Tibial nerve (tissue), 4 donors: ENCODE measurements at regions not wholly inside any gene's neighbourhood (a gene's known extent, or its start where the extent isn't known, plus 50 kb on each side); places are given as distances from the start of the nearest gene placed in this dataset.

ENCODE experiments used
- DNase-seq, 2 donors: peaks; one replicate each; pipeline ENCODE4 v3.0.0-alpha.2; 2019; ENCODE audit warnings: low spot score in 2 of 2
- H3K27ac ChIP-seq, 4 donors: fragments of 200-600 bp; sonication (generic) in 3 of 4; one replicate each; pipeline ENCODE4 v1.5.1; 2017 to 2019; ENCODE audit warnings: mild to moderate bottlenecking in 1 of 4
- H3K27me3 ChIP-seq, 2 donors: fragments of 200-600 bp; sonication (generic) in 1 of 2; one replicate each; pipeline versions ENCODE4 v1.5.1 to v1.6.0; 2017 to 2019
- H3K36me3 ChIP-seq, 3 donors: fragments of 200-600 bp; sonication (generic); one replicate each; pipeline ENCODE4 v1.5.1; 2018 to 2019
- H3K4me1 ChIP-seq, 4 donors: fragments of 200-600 bp; sonication (generic) in 3 of 4; one replicate each; pipeline ENCODE4 v1.5.1; 2017 to 2019
- H3K4me3 ChIP-seq, 4 donors: fragments of 200-600 bp; sonication (generic) in 3 of 4; one replicate each; pipeline ENCODE4 v1.5.1; 2017 to 2019; ENCODE audit warnings: mild to moderate bottlenecking in 1 of 4, moderate library complexity in 1 of 4
- H3K9me3 ChIP-seq, 4 donors: fragments of 200-600 bp; sonication (generic) in 3 of 4; one replicate each; pipeline ENCODE4 v1.5.1; 2017 to 2019
- EP300 ChIP-seq, 2 donors: sonication (generic); formaldehyde crosslinking; IDR thresholded peaks; one replicate each; pipeline ENCODE4 v1.6.1; 2017; ENCODE audit warnings: antibody characterized with exemption in 2 of 2, mild to moderate bottlenecking in 1 of 2
- POLR2A ChIP-seq, 2 donors: fragments of 450-650 bp; IDR thresholded peaks; one replicate each; pipeline ENCODE4 v1.6.1; 2017; ENCODE audit warnings: antibody characterized with exemption in 2 of 2, mild to moderate bottlenecking in 2 of 2, moderate library complexity in 2 of 2
- WGBS, 2 donors: methylation state at CpG; one replicate each; pipeline ENCODE4 v1.1.5; 2018; 5-methylcytosine and 5-hydroxymethylcytosine counted together
- TF ChIP-seq, protein P1 (sequence below), 5 experiments: fragments of 200-600 bp in 3 of 5; fragments of 450-650 bp in 2 of 5; sonication (generic) in 3 of 5; IDR thresholded peaks; one replicate each; pipeline ENCODE4 v1.5.1; 2016 to 2019; ENCODE audit warnings: antibody characterized with exemption in 5 of 5, mild to moderate bottlenecking in 3 of 5, moderate library complexity in 2 of 5

DNA sequence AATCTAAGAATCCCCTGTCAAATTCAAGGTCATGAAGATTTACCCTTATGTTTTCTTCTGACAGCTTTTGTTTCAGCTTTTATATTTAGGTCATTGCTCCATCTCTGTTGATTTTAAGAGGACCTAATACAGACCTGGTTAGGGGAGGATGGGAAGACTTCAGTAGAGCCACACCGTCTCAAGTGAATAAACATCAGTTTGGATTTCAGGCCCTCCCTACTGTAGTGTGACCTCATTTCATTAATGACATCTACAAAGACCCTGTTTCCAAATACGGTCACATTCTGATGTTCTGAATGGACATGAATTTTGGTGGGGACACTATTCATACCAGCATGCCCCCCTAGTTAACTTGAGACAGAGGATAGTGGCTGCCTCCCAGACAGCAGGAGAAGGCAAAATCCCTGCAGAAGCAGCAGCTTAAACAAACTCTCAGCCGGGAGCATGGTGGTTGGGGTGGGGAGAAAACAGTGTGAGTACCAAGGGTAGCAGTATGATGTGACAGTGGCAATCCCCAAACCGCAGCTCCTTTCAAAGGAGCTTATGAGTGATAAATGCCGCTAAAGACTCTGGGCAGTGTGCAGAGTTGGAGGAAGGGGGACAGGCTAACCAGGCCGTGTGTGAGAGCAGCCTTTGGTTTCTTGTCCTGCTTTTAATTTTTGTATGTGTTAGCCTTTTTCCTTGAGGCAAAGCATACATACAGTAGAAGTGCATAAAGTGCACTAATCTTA is 65.9 kb upstream of the TNP1 start:
- Histone ChIP-seq H3K27me3 (no peaks in the 10 kb centered on the region), H3K27ac (no peak overlapping the region), H3K36me3 (no peaks in the 10 kb centered on the region), H3K4me1 (peaks cover 0 to 15% (median 0%) of the 10 kb centered on the region in 4 donors), H3K9me3 (no peaks in the 10 kb centered on the region), H3K4me3 (no peak overlapping the region)
- TF ChIP-seq EP300 (IDR thresholded peaks at IDR 0.05) = no peak
- TF ChIP-seq POLR2A (IDR thresholded peaks at IDR 0.05) = no peak
- TF ChIP-seq, protein P1, sequence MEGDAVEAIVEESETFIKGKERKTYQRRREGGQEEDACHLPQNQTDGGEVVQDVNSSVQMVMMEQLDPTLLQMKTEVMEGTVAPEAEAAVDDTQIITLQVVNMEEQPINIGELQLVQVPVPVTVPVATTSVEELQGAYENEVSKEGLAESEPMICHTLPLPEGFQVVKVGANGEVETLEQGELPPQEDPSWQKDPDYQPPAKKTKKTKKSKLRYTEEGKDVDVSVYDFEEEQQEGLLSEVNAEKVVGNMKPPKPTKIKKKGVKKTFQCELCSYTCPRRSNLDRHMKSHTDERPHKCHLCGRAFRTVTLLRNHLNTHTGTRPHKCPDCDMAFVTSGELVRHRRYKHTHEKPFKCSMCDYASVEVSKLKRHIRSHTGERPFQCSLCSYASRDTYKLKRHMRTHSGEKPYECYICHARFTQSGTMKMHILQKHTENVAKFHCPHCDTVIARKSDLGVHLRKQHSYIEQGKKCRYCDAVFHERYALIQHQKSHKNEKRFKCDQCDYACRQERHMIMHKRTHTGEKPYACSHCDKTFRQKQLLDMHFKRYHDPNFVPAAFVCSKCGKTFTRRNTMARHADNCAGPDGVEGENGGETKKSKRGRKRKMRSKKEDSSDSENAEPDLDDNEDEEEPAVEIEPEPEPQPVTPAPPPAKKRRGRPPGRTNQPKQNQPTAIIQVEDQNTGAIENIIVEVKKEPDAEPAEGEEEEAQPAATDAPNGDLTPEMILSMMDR (IDR thresholded peaks at IDR 0.05) = no peak
- no peak for DNase-seq
- 61% methylated on average over 6 of the region's 6 CpGs for WGBS, 2 donors

DNA sequence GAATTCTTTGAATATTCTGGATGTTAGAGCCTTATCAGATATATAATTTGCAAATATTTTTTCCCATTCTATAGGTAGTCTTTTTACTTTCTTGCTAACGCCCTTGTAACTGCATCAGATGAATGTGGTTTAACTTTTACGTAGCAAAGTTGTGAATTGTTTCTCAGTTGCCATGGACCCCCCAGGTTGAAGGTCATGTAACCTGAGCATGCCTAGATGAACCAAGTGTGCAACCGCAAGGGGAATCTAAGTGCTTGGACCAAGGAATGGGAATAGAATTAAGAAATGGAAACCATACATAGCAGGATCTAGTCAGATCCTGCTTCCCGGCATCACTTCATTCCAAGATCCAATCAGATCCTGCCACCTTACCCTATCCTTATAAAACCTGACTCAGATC is 65.1 kb upstream of the TNP1 start:
- Histone ChIP-seq H3K4me3 (no peak overlapping the region), H3K4me1 (peaks cover 0 to 15% (median 0%) of the 10 kb centered on the region in 4 donors), H3K27me3 (no peaks in the 10 kb centered on the region), H3K36me3 (no peaks in the 10 kb centered on the region), H3K9me3 (no peaks in the 10 kb centered on the region), H3K27ac (no peak overlapping the region)
- no peak for TF ChIP-seq POLR2A (IDR thresholded peaks at IDR 0.05)
- no peak for TF ChIP-seq EP300 (IDR thresholded peaks at IDR 0.05)
- TF ChIP-seq, protein P1 (IDR thresholded peaks at IDR 0.05) = no peak
- WGBS, 2 donors = 96 to 97% methylated on average over 4 of the region's 4 CpGs
- no peak for DNase-seq

DNA sequence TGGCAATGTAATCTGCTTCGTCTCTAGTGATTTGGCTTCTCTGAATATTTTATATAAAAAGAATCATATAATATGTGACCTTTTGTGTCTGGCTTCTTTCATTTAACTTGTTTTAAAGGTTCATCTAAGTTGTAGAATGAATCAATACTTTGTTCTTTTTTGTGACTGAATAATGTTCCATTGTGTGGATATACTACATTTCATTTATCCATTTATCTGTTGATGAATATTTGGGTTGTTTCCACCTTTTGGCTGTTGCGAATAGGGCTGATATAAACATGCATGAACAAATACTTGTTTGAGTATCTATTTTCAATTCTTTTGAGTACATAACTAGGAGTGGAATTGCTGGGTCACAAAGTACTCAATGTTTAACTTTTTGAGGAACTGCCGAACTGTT is 63.8 kb upstream of the TNP1 start:
- 56 to 58% methylated on average over 3 of the region's 3 CpGs for WGBS, 2 donors
- Histone ChIP-seq H3K27me3 (no peaks in the 10 kb centered on the region), H3K9me3 (no peaks in the 10 kb centered on the region), H3K4me1 (peaks cover 0 to 15% (median 0%) of the 10 kb centered on the region in 4 donors), H3K36me3 (no peaks in the 10 kb centered on the region), H3K27ac (no peak overlapping the region), H3K4me3 (no peak overlapping the region)
- no peak for DNase-seq
- no peak for TF ChIP-seq EP300 (IDR thresholded peaks at IDR 0.05)

DNA sequence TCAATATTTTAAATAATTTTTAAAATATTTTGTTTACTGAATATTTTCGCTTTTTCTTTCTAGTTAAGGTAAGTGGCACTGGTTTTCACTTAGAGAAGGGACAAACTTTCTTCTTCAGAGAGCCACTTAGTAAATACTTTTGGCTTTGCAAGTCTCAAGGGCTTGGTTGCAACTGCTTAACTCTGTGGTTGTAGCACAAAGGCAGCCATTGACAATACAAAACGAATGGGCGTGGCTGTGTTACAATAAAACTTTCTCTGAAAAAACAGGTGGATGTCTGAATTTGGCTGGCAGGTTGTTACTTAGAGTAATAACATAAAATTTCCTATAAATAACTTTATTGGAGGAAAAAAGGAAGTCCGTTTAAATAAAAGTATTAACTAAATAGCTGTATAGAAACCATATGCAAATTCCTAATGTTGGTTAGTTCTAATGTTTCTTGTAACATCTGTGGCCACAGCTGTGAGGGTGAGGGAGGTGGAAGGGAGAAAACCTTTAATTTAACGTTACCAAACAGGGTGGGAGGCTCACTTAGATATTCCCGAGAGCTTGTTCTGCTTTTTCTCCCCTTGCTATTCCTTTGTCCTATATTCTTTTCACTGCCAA is 62.4 kb upstream of the TNP1 start:
- H3K4me3 ChIP-seq = no peak overlapping the region
- no peak for DNase-seq
- no peak overlapping the region for H3K27ac ChIP-seq
- no peaks in the 10 kb centered on the region for H3K9me3 ChIP-seq
- no peaks in the 10 kb centered on the region for H3K36me3 ChIP-seq
- peaks cover 0 to 15% (median 0%) of the 10 kb centered on the region in 4 donors for H3K4me1 ChIP-seq
- H3K27me3 ChIP-seq = no peaks in the 10 kb centered on the region
- WGBS, 2 donors = 58 to 61% methylated on average over 6 of the region's 6 CpGs
- TF ChIP-seq, protein P1 (IDR thresholded peaks at IDR 0.05) = no peak
- TF ChIP-seq POLR2A (IDR thresholded peaks at IDR 0.05) (no peak), EP300 (IDR thresholded peaks at IDR 0.05) (no peak)

DNA sequence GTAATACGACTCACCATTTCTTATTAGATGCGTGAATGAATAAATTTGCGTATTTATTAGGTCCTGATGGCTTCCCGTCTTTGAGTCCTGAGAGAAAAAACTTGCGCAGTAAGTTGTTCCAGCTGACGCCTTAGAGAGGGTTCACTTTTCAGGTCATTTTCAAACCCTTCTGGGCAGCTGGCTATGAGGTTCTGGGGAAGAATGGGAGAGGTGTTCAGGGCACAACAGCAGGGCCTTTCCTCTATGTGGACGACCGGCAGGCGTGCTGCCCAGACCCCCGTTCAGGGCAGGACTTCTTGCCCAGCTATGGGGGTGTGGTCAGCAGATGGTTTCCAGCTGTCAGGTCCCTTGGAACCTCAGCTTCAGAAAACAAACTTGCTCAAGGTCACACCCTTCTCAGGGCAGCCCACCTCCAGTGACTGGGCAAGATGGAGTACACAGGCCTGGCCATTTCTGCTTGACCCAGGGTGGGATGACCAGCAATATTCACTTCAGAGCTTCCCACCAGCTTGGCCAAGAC is 61.1 kb upstream of the TNP1 start:
- Histone ChIP-seq H3K4me1 (peaks cover 0 to 15% (median 0%) of the 10 kb centered on the region in 4 donors), H3K27me3 (no peaks in the 10 kb centered on the region), H3K36me3 (no peaks in the 10 kb centered on the region), H3K27ac (peak overlapping the region in 1 of 4 donors; percentile 12), H3K4me3 (no peak overlapping the region), H3K9me3 (no peaks in the 10 kb centered on the region)
- no peak for DNase-seq
- TF ChIP-seq, protein P1 (IDR thresholded peaks at IDR 0.05) = no peak
- TF ChIP-seq POLR2A (IDR thresholded peaks at IDR 0.05) (no peak), EP300 (IDR thresholded peaks at IDR 0.05) (no peak)
- 68 to 82% methylated on average over 10 of the region's 10 CpGs for WGBS, 2 donors
